ENCODE measurements at regions not wholly inside any gene's neighbourhood (a gene's known extent, or its start where the extent isn't known, plus 50 kb on each side); places are given as distances from the start of the nearest gene placed in this dataset.

- no peak for DNase-seq (ENCODE audit: low spot score)
Observed at GRCh38 chr2:166560022-166560421, 66.0 kb upstream of the SCN7A start.

DNA sequence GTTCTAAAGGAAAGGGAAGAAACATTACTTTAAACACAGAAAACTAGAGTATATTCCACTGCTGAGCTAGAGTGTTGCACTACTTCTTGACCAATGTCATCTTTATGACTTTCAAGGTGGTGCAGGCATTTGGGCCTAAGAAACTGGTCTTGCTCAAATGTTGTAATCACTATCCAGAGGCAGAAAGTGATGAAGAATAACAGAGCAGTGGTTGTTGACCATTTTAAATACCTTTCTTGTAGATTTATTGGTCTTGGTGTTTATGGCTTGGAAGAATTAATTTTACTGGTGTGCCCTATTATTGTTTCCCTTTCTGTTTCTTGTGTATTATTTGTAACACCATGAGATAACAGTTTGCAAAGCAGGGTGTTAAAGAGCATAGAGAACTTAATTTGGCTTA is 56.9 kb upstream of the SCN7A start:
- DNase-seq (ENCODE audit: low spot score), result no peak

DNA sequence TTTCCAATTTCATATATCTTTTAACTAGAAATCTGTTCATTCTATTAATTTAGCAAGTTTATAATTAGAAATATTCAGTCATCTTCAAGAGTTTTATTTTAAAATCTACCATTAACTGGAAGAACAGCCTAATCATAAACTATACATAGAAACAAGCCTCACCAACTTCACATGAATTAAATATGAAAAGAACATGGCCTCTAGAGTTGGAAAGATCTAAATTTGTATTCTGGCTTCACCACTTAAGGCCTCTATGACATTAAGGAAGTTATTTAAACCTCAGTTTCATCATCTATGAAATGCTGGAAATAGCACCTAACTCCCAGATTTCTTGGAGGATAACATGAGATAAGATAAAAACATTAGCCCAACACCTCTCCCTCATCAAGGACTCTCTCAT is 51.4 kb upstream of the SCN7A start:
- DNase-seq (ENCODE audit: low spot score), result no peak

All from A172 (cell line).